NCI-H460 (cell line): ENCODE measurements at regions not wholly inside any gene's neighbourhood (a gene's known extent, or its start where the extent isn't known, plus 50 kb on each side); places are given as distances from the start of the nearest gene placed in this dataset.
"Not testable (repeated sequence)": the region's sequence is repeated elsewhere in the genome, so short reads cannot be mapped to it uniquely, and the experiment has no call there.

Experiments used
- DNase-seq: peaks from one replicate; pipeline ENCODE4 v3.0.0-alpha.2; 2016; ENCODE audit warnings: low read depth; ENCODE audit errors: extremely low read depth

DNA sequence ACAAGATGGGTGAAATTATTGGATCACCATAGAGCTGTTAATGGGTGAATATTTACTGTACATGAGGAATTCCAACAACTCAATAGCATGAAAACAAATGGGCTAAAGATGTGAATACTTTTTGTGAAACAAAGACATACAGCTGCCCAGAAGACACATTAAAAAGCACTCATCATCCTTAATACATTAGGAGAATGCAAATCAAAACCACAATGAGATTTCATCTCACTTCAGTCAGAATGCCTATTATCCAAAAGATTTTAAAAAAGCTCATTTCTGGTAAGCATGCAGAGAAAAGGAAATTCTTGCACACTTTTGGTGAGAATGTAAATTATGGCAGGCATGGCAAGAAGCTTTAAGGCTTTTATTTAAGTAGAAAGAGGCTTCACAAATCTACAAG lies 770.8 kb upstream of the AMELY start:
- no peak for DNase-seq

DNA sequence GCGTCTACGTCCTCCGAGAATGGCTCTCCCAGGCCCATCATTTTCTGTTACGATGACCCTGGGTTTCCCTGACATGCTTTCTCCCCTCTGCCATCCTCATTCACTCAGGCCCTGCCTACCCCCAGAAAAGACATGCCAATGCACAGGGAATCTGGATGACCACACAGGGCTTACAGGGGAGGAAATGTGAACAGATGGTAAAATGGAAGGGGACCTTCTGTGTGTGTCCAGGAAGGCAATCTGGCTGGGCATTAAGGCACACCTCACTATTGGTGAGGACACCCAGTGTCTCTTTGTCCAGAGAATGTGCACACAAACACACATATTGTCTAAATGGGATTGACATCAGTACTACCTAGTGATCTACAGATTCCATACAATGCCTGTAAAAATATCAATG lies 769.9 kb upstream of the AMELY start:
- no peak for DNase-seq

DNA sequence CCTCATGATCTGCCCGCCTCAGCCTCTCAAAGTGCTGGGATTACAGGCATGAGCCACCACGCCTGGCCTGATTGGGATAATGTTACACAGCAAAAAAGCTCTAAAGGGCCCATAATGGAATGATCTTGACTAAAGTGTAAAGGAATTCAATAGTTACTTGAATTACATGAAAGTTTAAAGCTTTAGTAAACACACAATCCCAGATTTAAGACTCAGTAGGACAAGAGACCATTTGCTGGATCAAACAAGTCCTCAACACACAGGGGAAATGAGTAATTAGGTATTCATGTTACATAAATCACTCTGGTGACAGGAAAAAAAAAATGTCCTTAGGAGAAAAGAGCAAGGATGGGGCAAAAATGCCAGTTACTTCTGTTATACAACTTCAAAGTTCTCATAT lies 762.9 kb upstream of the AMELY start:
- DNase-seq: no peak

DNA sequence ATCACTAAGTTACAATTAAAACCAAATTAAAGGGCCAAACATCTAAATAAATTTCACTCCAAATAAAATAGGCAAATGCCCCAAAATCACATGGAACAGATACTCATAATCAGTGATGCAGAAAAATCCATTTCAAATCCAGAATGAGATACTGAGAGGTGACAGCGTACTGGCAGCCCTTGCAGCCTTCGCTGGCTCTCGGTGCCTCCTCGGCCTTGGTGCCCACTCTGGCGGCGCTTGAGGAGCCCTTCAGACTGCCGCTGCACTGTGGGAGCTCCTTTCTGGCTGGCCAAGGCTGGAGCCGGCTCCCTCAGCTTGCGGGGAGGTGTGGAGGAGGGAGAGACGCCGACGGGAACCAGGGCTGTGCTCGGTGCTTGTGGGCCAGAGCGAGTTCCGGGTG lies 761.2 kb upstream of the AMELY start:
- no peak for DNase-seq

DNA sequence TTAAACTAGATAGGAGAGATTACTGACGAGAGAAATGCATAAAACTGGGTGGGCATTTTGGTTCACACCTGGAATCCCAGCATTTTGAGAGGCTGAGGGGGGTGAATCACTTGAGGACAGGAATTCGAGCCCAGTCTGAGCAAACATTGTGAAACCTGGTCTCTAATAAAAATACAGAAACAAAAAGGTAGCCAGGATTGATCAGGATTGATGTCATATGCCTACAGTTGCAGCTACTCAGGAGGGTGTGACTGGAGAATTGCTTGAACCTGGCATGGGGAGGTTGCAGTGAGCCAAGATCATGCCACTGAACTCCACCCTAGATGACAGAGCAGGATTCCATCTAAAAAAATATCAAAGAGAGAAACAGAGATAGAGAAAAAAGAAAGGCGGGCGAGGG lies 751.7 kb upstream of the AMELY start:
- DNase-seq: no peak

DNA sequence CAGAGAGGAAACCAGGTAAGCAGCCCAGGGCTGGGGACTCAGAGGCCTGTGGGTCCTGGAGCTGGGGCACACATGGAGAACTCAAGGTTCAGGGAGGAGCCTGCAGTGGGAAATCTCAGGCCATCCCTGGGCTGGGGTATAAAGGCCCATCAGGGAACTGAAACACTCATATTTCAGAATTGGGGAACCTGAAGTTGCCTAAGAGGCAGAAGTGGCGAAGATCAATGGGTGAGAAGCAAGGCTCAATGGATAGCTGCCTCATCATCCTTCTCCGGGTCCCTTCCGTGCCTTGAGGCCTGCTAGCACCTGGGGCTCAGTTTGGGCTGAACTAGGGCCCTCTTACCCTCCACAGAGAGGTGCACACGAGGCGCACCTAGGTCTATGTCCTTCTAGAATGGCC lies 747.5 kb upstream of the AMELY start:
- no peak for DNase-seq

DNA sequence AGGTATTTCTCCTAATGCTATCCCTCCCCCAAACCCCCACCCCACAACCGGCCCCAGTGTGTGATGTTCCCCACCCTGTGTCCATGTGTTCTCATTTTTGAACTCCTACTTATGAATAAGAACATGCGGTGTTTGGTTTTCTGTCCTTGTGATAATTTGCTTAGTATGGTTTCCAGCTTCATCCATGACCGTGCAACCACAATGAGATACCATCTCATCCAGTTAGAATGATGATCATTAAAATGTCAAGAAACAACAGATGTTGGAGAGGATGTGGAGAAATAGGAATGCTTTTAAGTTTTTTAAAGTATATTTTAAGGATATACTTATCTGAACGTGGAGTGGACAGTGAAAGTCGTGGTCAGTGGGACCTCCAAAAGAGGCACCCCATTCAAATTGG lies 745.0 kb upstream of the AMELY start:
- DNase-seq: no peak

DNA sequence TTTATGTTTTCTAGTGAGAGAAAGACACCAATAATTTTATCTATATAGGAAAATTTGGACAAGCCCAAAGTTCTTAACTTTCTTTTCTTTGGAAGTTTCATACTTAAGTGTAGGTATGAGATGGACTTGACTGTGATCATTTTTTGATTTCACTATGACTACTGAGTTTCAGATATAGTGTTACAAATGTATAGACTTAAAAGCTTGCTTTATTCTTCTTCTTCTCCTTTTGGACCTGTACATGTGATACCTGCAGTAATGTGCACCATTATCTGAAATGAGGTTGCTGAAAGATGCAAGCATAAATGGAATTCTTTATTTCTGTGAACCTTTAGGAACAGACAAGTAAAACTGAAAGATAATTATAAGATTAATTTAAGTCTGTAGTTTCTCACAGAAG lies 743.4 kb upstream of the AMELY start:
- no peak for DNase-seq

DNA sequence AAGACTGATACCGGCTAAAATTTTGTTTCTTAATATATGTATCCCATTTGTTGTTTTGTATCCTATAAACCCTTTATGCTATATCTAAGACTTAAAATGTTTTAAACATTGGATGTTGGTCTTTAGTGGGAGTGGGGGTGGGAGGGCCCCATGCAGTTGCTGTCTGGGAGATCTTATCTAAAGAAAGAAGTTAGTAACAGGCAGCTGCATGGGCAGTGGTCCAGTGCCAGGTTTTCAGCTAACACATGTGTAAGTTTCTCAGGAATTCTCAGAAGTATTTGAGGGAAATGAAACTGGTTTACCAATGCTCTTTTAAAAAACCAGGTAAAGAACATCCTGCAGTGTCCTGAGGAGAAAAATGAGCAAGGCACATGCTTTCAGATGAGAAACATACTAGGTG lies 738.3 kb upstream of the AMELY start:
- DNase-seq: not testable (repeated sequence)
